ENCODE measurements at regions not wholly inside any gene's neighbourhood (a gene's known extent, or its start where the extent isn't known, plus 50 kb on each side); places are given as distances from the start of the nearest gene placed in this dataset.

DNA sequence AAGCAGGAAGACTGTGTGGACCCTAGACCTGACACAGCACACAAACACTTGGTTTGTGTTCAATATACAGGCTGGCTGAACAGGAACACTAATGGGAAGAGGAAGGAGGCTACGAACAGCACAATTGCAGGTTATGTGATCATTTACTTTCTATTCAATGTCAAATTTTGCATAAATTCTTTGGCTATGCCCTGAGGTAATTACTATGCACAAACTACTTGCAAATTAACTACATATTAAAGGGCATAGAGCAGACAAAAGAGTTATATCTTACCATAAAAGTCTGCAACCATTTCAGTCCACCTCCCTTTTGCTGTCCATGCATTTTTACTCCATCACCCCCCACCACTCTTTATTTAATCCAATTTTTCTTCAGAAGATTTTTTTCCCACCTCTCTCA lies 291.2 kb upstream of the TMTC1 start:
- TF ChIP-seq CTCF (IDR thresholded peaks at IDR 0.05), result no peak
- no peak for TF ChIP-seq POLR2A (IDR thresholded peaks at IDR 0.05)
